Fibroblast of skin of right quadriceps (primary cell): ENCODE measurements at regions not wholly inside any gene's neighbourhood (a gene's known extent, or its start where the extent isn't known, plus 50 kb on each side); places are given as distances from the start of the nearest gene placed in this dataset.

Source experiments
- DNase-seq: peaks from one replicate; pipeline ENCODE4 v3.0.0-alpha.2; 2013

DNA sequence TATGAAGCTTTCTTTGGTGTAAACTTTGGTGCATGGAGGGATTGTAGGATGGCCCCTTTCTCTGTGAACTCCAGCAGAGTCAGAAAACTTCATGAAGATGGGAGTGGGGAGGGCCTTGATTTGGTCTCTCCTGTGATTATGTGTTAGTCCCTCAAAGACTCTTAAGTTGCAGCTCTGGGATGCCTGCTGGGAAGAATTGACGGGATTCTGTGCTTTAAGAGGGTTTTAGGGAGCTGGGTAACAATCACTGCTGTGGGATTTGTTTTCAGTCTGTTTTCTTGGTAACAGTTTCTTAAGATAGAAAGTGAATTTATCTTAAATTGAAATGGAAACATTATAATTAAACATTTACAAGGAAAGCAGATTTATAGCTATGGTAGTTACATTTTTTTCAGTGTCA is 378.1 kb downstream of the AACS start:
- no peak for DNase-seq

- no peak for DNase-seq
These were observed 386.2 kb downstream of the AACS start for GRCh38 chr12:125451408-125451807.

- DNase-seq = no peak
These were observed 388.5 kb downstream of the AACS start for GRCh38 chr12:125453751-125454150.

DNA sequence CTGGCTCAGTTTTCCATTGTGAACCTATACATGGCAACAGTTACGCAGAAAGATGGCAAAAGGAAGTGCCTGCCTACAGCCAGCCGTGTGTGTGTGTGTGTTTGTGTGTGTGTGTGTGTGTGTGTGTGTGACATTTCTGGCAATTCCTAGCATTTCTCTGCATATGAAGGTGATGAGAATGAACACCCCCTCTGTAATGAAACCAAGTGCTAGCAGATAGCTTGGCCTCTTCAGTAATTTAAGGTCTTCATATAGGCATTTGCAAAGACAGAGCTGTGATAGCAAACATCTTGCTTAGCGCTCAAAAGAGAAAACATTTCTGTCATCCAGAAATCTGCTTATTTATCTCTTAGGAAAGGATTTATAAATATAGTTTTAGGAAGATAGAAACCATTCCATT is 389.1 kb downstream of the AACS start:
- DNase-seq = no peak

DNA sequence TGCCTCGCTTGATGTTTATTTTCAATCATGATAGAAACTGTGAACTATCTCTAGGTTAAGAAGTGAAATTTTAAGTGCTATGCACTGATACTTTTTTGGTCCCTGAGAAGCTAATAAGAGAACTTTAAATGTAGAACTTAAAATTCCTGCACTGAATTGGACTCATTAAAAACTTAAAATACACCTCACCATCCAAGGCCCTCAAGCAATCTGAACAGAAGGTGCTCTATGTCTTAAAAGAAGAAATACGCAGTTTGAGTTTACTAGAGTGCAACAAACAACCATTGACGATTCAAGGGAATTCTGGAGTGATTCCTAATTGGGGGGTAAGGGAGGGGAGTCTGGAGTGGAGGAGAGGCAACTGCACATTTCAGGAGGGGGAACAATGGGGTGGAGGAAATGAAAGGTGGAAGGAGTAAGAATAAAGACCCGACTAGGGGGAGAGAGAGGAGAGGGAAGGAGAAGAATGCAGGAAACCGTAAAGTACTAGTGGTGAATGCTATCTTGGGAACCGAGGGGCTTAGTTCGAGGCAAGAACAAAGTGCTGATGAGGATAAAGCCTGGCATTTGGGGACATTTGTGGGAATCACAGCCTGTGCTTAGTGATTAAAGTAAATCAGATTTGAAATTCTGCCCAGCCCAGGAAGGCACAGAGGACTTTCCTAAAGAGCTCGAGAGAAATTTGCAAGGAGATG is 389.7 kb downstream of the AACS start:
- DNase-seq = no peak

GRCh38 chr12:125455556-125455955 is 390.3 kb downstream of the AACS start:
- no peak for DNase-seq

- DNase-seq = no peak
These were observed 393.5 kb downstream of the AACS start for GRCh38 chr12:125458552-125459268.

DNA sequence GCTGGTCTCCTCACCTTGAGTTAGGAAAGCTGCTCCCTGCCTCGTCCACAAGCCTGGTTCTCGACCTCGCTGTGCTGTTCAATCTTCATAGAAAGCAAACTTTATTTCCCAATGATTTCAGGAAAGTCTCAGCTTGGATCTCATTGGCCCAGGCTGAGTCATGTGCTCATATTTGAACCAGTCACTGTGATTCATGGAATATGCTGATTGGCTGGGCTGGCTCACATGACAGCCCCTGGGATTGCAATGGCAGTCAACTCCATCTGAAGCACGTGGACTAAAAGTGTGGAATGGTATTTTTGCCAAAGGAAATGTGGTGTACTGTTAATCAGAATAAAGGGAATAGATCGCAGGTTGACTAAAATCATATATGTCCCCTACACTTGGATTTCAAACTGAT is 396.6 kb downstream of the AACS start:
- no peak for DNase-seq

DNA sequence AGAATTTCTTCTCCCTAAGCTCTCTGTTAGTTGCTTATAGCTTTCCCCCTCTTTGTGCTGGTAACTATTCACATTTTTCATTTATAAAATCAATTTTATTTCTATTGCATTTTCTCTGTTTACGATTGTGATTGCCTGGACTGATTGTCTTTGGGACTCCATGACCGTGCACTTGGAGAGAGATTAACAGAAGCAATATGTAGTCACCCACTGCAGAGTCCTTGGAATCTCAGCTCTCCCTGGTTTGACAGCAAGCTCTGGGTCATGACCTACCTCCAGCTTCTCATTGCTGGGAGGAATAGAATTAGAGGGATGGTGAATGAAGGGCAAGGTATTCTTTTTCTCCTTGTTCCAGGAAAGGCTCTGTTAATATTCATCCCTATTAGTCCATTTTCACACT is 398.2 kb downstream of the AACS start:
- DNase-seq = no peak

GRCh38 chr12:125467363-125467762 is 402.1 kb downstream of the AACS start:
- no peak for DNase-seq

DNA sequence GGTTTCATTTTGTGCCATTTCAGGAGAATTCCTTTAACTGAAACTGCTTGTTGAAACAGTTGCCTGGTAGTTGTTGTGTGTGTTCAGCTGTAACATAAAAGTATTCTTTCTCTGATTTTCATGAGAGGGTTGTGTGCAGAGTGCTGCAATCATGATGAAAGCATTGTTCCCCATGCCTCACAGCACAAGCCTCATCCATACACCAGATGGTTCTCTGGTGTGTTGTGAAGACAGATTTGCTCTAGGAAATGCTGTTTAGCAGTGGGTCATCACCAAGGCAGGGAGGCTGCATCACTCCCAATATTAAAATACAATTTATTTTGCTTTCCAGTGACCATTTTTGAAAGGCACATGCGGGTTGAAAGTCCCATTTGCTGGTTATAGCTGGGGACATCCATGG is 404.4 kb downstream of the AACS start:
- no peak for DNase-seq

DNA sequence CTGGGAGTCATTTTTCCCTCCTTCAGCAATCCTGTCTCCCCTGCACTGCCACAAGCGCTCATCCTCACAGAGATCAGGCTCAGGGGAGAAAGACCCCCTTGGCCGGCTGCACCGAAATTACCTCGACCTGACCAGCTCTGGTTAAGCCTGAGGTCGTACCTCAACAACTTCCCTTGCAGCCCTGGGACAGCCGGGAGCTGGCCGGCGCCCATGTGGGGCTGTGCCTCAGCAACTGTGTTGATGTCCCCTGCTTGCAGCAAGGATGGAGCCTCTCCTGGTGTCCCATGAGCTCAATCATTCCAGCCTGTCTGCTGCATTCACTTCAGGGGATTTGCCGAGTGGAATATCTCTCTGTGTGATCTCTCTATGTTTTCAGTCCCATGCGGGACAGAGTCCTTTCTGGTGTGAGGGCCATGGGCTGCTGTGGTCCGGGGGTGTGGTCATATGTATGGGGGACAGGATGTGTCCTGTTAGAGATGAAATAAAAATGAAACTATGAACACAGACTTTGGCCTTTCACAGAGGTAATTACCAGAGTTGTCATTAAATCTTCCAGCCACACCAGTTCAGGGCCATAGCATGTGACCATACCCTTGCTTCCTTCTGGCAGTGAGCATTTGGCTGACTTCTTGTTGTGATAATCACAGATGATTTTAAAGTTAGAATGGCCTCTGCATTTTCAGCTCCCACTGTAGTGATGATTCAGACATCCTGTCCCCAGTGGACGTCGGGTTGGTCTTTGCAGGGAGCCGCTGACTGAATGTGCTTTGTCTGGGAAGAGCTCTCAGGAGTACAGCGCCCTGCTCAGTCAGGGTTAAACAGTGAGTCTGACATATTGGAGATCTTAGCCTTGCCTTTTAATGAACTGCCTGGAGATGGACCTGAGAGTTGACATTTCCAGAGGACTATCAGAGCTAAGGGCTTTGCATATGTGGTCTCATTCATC is 405.9 kb downstream of the AACS start:
- DNase-seq = no peak

- no peak for DNase-seq
These were observed 408.3 kb downstream of the AACS start for GRCh38 chr12:125473501-125473900.

GRCh38 chr12:125487336-125487735 is 422.1 kb downstream of the AACS start:
- no peak for DNase-seq

DNA sequence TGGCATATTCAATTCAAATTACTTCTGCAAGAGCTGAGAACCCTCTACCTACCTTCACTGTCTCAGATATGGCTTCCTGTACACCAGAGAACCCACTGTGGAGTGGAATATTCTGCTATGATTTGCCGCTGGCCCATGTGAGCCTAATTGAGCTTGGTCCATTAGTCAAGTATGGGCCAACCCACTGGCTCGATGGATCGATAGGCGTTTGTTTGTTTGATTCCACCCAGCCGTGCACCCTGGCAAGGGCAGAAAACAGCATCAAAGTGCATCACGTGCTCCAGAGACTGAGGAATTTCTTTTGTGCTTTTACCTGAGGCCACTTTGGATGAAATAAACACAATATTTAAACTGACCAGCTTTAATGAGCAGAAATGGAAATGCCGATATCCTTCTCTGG is 426.3 kb downstream of the AACS start:
- no peak for DNase-seq

GRCh38 chr12:125492354-125493270 is 427.4 kb downstream of the AACS start:
- DNase-seq = no peak

- DNase-seq = no peak
These were observed 428.6 kb downstream of the AACS start for GRCh38 chr12:125493704-125494308.

GRCh38 chr12:125503128-125503527 is 437.9 kb downstream of the AACS start:
- no peak for DNase-seq

GRCh38 chr12:125509195-125509594 is 444.0 kb downstream of the AACS start:
- no peak for DNase-seq

GRCh38 chr12:125512541-125513298 is 447.5 kb downstream of the AACS start:
- no peak for DNase-seq

GRCh38 chr12:125515887-125516286 is 450.7 kb downstream of the AACS start:
- no peak for DNase-seq
